ENCODE measurements at regions not wholly inside any gene's neighbourhood (a gene's known extent, or its start where the extent isn't known, plus 50 kb on each side); places are given as distances from the start of the nearest gene placed in this dataset.

DNA sequence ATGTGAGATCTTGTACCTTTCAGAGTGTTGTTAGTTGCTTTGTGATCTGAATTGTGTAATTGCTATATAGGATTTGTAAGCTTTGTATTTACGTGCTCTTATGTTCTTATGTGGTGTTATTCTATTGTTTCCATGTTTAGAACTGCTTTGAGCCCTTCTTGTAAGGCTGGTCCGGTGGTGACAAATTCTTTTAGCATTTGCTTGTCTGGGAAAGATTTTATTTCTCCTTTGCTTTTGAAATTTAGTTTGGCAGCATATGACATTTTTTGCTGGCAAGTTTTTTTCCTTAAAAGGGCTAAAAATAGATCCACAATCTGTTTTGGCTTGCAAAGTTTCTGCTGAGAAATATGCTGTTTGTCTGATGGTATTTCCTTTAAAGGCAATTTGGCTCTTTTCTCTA lies 1089.2 kb upstream of the PCDH9 start:
- no peaks in the 10 kb centered on the region for H3K36me3 Mint-ChIP-seq
- no peaks in the 10 kb centered on the region for H3K27me3 Mint-ChIP-seq
- DNase-seq = no peak
- H3K4me3 Mint-ChIP-seq = no peak overlapping the region
- no peak overlapping the region for H3K27ac Mint-ChIP-seq
- peaks cover 31% of the 10 kb centered on the region for H3K9me3 Mint-ChIP-seq
- no peaks in the 10 kb centered on the region for H3K4me1 Mint-ChIP-seq

DNA sequence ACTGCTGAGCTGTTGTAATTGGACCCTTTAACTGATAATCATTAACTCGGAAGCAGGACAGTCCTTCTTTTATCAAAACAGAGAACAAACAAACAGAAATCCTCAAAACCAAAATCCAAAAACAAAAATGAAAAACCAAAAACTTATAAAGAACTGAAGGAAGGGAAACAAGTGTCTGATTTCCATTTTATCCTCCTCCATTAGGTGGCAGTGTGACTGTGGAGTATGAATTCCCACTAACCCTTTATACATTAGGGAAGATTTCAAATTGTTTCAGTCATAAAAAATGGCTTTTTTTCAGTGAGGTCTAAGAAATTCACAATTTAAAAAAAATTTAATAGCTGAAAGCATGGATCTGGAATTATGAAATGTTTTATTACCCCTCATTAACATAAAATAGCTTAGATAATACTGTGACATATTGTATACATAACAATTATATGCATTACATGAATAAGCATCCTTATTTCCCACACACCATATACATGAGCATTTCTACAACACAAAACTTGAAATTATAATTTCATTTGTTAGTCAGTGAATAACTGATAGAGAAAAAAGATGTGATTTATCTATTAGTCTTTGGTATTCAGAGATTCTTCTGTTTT lies 1074.3 kb upstream of the PCDH9 start:
- H3K27ac Mint-ChIP-seq = no peak overlapping the region
- H3K4me1 Mint-ChIP-seq = no peaks in the 10 kb centered on the region
- no peaks in the 10 kb centered on the region for H3K9me3 Mint-ChIP-seq
- H3K36me3 Mint-ChIP-seq = no peaks in the 10 kb centered on the region
- no peaks in the 10 kb centered on the region for H3K27me3 Mint-ChIP-seq
- no peak for DNase-seq
- H3K4me3 Mint-ChIP-seq = no peak overlapping the region

DNA sequence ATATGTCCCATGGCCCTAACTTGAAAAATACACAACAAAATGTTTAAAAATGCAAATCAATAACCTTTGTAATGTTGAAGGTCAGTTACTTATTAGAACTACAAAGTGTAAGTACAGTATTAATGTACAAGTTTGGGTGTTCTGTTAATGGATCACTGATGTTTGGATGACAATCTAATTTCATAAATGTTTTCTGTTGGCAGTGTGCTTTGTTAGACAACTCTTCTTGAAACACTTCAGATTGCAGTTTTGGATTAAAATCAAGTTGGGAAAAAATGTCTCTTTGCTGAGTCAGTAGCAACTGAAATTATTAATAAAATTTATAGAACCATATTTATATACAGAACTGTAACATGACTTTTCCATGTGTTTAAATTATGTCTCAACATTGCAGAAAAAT lies 1063.5 kb upstream of the PCDH9 start:
- Mint-ChIP-seq H3K36me3 (no peaks in the 10 kb centered on the region), H3K4me3 (no peak overlapping the region), H3K27ac (no peak overlapping the region), H3K27me3 (no peaks in the 10 kb centered on the region), H3K4me1 (no peaks in the 10 kb centered on the region), H3K9me3 (peaks cover 3% of the 10 kb centered on the region)
- DNase-seq = no peak

DNA sequence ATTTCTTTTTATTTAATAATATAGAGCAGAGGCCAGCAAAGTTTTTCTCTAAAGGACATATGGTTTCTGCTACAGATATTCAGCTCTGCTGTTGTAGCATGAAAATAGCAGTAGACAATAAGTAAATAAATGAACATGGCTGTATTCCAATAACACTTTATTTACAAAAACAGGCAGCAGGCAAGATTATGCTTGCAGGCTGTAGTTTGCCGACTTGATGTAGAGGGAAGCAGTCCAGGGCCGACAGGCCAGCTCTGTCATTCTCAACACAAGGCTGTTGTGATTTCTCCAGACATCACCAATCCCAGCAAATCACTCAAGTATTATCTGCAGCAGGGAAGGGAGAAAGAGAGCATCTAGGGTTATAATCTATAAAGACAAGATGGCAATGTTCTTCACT lies 1062.5 kb upstream of the PCDH9 start:
- Mint-ChIP-seq H3K4me3 (no peak overlapping the region), H3K27me3 (no peaks in the 10 kb centered on the region), H3K36me3 (no peaks in the 10 kb centered on the region), H3K27ac (no peak overlapping the region), H3K9me3 (peaks cover 5% of the 10 kb centered on the region), H3K4me1 (no peaks in the 10 kb centered on the region)
- no peak for DNase-seq

DNA sequence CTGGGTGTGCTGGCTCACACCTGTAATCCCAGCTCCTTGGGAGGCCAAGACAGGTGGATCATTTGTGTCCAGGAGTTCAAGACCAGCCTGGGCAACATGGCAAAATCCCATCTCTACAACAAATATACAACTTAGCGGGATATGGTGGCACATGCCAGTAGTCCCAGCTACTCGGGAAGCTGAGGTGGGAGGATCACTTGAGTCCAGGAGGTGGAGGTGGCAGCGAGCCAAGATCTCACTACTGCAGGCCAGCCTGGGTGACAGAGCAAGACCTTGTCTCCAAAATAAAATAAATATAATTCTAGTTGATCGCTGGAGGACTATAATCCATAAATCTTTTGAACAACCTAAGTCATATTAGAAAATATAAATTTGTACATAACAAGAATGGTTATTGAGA lies 1061.5 kb upstream of the PCDH9 start:
- Mint-ChIP-seq H3K27ac (no peak overlapping the region), H3K4me3 (no peak overlapping the region), H3K9me3 (peaks cover 2% of the 10 kb centered on the region), H3K27me3 (no peaks in the 10 kb centered on the region), H3K4me1 (no peaks in the 10 kb centered on the region), H3K36me3 (no peaks in the 10 kb centered on the region)
- no peak for DNase-seq

DNA sequence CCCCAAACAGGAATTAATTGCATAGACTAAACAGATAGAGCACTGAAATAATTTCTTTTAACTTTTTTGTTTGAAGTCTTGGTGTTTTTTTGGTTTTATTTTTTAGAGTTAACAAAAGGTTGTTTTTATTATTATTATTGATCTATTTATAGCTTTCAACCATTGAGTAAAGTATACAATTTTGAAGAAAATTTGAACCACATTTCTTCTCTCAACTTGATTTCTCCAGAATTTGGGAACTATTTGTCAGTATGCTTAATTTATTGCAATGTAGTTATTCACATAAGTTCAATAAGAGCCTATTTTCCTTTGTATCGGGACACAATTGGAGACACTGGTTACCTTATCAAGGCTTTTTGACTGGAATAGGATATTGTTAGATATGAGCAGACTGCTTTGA lies 1045.6 kb upstream of the PCDH9 start:
- no peak for DNase-seq
- H3K27ac Mint-ChIP-seq = no peak overlapping the region
- no peak overlapping the region for H3K4me3 Mint-ChIP-seq
- no peaks in the 10 kb centered on the region for H3K4me1 Mint-ChIP-seq
- no peaks in the 10 kb centered on the region for H3K27me3 Mint-ChIP-seq
- H3K9me3 Mint-ChIP-seq = peaks cover 17% of the 10 kb centered on the region
- H3K36me3 Mint-ChIP-seq = no peaks in the 10 kb centered on the region

DNA sequence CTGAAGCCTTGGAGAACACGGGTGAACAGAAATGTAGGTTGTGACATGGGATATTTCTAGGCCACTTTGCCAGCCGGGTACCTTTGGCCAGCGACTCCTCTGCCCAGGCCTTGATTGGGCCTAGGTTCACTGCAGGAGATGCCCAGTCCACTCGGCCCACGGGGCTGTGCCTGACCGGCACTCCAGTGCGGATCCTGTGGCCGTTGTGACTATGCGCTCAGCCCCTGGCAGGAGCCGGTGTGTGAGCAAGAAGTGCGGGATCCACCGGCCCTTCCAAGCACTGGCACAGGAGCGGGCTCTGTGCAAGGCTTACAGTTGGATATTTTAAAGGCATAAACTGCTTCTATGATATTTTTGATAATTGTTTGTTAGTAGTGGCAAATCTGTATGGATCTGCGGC lies 1042.5 kb upstream of the PCDH9 start:
- H3K9me3 Mint-ChIP-seq = peaks cover 18% of the 10 kb centered on the region
- H3K27ac Mint-ChIP-seq = no peak overlapping the region
- no peaks in the 10 kb centered on the region for H3K36me3 Mint-ChIP-seq
- no peaks in the 10 kb centered on the region for H3K4me1 Mint-ChIP-seq
- H3K27me3 Mint-ChIP-seq = no peaks in the 10 kb centered on the region
- H3K4me3 Mint-ChIP-seq = no peak overlapping the region
- no peak for DNase-seq

DNA sequence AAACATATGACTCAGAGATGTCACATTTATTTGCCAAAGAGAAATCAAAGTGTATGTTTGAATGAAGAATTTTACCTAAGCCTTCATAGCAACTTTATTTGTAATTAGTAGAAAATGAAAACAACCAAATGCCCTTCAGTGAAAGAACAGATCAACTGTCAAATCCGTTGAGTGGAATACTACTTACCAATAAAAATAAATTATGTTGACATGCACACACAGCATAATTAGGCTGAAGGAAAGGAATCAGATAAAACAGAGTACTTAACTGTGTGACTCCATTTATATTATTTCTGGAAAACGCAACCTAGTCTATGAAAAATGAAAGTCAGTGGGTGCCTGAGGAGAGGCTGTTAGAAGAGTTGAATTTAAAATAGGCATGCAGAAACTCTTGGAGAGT lies 1034.6 kb upstream of the PCDH9 start:
- H3K4me1 Mint-ChIP-seq = no peaks in the 10 kb centered on the region
- no peaks in the 10 kb centered on the region for H3K9me3 Mint-ChIP-seq
- H3K27me3 Mint-ChIP-seq = no peaks in the 10 kb centered on the region
- H3K4me3 Mint-ChIP-seq = no peak overlapping the region
- H3K36me3 Mint-ChIP-seq = no peaks in the 10 kb centered on the region
- no peak overlapping the region for H3K27ac Mint-ChIP-seq
- DNase-seq = no peak

DNA sequence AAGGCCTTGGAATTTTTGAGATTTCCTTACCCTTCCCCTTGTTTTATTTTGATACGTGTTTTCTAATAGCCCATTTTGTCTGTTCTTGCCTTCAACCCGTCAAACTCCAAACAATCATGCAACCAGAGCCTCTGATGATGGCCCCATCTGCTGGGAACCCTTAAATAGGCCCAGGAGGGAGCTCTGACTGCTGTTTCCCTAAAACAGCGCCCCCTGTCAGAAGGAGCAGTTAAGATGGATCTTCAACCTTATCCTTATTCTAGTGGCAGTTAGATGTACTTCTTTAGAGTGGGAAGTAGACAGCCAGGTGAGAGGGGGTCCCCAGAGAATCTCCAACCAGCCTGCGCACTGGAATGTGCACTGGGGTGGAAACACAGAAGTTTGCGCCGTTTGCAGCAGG lies 1031.0 kb upstream of the PCDH9 start:
- Mint-ChIP-seq H3K27ac (no peak overlapping the region), H3K27me3 (no peaks in the 10 kb centered on the region), H3K4me1 (no peaks in the 10 kb centered on the region), H3K9me3 (no peaks in the 10 kb centered on the region), H3K36me3 (no peaks in the 10 kb centered on the region), H3K4me3 (no peak overlapping the region)
- DNase-seq = no peak

DNA sequence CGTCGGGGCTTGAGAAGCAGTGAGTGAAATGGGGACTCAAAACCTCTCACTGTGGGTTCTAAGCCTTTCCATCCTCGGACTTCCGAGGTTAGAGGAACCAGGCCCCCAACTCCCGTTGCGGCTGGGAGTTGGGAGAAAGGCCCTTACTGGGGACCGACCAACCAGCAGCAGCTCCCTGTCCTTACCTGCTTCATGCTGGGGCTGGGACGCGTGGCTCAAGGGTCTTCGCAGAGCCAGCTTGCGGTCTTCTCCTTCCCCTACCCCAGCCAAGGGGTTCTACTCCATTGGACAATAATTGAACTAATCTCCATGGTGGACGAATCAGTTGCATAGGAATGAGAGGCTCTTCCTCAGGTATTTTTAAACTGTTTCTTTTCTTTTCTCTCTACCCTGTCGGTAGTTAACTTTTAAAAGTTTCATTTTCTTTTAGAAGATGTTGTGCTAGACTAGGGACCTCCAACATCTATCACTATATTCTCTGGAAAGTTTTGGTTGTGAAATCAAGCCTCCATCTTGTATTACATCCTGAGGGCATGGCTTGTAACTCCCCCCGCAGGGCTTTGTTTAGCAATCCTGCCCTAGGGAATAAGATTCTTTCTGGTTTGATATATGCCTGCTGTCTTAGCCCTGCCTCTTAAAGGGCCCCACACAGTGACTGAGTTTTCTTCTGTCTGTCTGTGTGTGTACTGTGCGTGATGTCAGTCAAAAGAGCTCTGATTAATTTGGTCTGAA lies 1027.1 kb upstream of the PCDH9 start:
- Mint-ChIP-seq H3K4me3 (no peak overlapping the region), H3K9me3 (peaks cover 2% of the 10 kb centered on the region), H3K27me3 (no peaks in the 10 kb centered on the region), H3K27ac (no peak overlapping the region), H3K4me1 (no peaks in the 10 kb centered on the region), H3K36me3 (no peaks in the 10 kb centered on the region)
- no peak for DNase-seq

DNA sequence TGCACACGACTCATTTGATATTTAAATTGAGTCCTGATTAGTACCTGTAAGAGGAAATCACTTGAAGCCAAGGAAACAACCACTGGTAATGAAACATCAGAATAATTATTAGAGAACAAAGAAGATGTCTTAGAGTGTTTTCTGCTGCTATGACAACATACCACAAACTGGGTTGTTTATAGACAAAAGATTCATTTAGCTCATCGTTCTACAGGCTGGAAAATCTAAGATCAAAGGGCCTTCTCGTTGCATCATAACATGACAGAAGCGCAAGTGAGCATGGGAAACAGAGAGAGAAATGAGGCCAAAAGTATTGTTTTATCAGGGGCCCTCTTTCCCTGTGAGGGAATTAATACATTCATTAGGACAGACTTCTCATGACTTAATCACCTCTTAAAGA lies 1024.0 kb upstream of the PCDH9 start:
- Mint-ChIP-seq H3K4me3 (no peak overlapping the region), H3K27ac (no peak overlapping the region), H3K36me3 (no peaks in the 10 kb centered on the region), H3K27me3 (no peaks in the 10 kb centered on the region), H3K4me1 (no peaks in the 10 kb centered on the region), H3K9me3 (peaks cover 2% of the 10 kb centered on the region)
- no peak for DNase-seq

DNA sequence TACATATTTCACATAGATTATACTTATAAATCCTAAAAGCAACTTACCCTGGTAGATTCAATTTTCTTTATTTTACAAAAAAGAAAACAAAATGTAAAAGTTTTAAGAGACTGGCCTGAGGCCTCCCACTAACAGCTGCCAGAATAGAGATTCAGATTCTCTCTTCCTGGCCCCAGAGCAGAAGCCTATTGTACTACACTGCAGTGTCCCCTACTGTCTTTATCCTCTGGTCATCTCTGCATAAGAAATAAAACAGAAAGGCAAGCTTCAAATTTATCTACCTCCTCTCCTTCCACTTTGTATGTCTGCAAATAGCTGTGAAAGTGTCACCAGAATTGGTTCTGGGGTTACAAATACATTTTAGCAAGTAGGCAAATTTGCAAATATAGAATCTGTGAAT lies 1004.1 kb upstream of the PCDH9 start:
- H3K9me3 Mint-ChIP-seq = peaks cover 3% of the 10 kb centered on the region
- H3K27me3 Mint-ChIP-seq = no peaks in the 10 kb centered on the region
- no peak overlapping the region for H3K27ac Mint-ChIP-seq
- H3K36me3 Mint-ChIP-seq = no peaks in the 10 kb centered on the region
- no peaks in the 10 kb centered on the region for H3K4me1 Mint-ChIP-seq
- DNase-seq = no peak
- H3K4me3 Mint-ChIP-seq = no peak overlapping the region

DNA sequence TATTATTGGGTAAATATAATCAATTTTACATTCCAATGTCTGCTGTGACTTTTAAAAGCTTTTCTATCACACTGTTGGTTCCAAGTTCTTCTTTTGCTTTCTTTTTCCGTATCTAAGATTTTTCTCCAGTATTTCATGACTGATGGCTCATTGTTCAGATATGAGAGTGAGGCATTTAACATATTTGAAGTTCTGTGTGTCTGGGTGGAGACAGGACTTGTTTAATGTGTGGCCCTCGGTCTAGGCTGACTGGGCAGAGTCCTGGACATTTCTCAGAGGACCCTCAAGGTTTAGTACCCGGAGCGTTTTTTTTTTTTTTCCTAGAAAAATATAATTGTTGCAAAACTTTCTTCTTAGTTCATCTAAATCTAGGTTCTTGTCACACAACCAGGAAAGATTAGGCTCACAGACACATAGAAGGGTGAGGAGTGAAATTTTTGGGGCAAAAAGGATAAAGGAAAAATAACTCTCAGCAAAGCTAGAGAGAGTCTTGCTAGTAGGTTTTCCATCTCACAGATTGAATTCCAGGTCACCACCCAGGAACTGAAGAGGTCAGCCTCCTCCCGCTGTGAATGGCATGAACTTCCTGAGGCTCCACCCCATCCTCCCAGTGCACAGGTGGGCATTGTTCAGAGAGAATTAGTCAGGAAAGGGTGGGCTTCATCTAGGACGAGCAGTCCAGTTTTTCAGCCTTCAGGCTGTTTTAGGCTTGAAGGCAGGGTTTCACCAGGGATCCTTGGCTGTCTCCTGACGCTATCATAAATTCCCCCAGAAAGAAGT lies 1002.4 kb upstream of the PCDH9 start:
- H3K36me3 Mint-ChIP-seq = no peaks in the 10 kb centered on the region
- H3K9me3 Mint-ChIP-seq = peaks cover 5% of the 10 kb centered on the region
- no peak for DNase-seq
- H3K4me3 Mint-ChIP-seq = no peak overlapping the region
- H3K4me1 Mint-ChIP-seq = no peaks in the 10 kb centered on the region
- H3K27ac Mint-ChIP-seq = no peak overlapping the region
- no peaks in the 10 kb centered on the region for H3K27me3 Mint-ChIP-seq

DNA sequence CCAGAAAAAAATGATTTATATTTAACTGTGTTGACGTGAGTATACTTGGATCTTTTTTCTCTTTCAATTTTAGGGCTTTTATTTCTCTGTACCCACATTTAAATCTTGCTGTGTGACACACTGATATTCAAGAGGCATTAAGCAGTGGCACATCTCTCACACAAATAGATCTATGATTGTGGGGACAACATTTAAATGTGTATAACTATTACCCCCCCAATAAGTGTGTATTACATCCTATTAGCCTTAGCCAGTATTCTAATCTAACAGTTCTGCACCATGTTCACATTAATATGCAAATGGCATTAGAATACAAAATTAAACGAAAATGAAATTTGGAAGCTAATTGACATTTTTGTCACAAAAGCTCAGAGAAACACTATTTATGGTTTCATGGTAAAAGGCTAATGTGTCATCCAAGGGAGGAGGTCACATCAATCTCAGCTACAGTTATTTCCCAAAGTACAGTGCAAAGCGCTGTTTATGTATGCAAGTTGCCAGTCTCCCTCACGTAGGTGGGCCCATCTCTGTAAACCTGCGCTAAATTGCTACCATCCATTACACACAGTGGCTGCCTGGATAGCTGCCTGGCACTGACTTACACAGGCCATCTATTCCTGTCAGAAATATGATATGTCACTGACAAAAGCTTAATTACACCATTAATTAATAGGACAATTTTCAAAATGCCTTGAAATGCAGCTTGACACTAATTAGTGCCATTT lies 984.7 kb upstream of the PCDH9 start:
- Mint-ChIP-seq H3K27me3 (no peaks in the 10 kb centered on the region), H3K4me3 (no peak overlapping the region), H3K27ac (no peak overlapping the region), H3K4me1 (no peaks in the 10 kb centered on the region), H3K36me3 (no peaks in the 10 kb centered on the region), H3K9me3 (peaks cover 7% of the 10 kb centered on the region)
- DNase-seq = no peak

DNA sequence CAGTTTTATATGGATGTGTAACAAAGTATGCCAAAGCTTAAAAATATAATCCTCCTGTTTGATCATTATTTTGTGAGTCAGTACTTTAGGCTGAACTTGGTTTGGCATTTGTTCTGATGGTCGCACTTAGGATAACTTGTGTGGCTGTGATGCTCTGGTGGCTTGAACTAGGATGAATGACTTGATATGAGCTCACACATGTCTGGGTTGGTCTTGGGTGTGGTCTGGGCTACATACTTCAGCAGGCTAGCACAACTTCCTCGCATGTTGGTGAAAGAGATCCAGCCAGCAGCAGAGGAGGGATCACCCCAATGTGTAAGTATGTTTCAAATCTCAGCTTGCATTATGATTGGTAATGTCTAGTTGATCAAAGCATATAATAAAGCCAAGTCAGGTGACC lies 969.1 kb upstream of the PCDH9 start:
- H3K9me3 Mint-ChIP-seq = peaks cover 3% of the 10 kb centered on the region
- H3K27me3 Mint-ChIP-seq = no peaks in the 10 kb centered on the region
- no peak overlapping the region for H3K4me3 Mint-ChIP-seq
- H3K27ac Mint-ChIP-seq = no peak overlapping the region
- H3K4me1 Mint-ChIP-seq = no peaks in the 10 kb centered on the region
- H3K36me3 Mint-ChIP-seq = no peaks in the 10 kb centered on the region
- DNase-seq = no peak

Data from activated naive CD8-positive, alpha-beta T cell treated with anti-CD3 and anti-CD28 coated beads for 36 hours (primary cell).